ACC112 (cell line): ENCODE measurements at regions not wholly inside any gene's neighbourhood (a gene's known extent, or its start where the extent isn't known, plus 50 kb on each side); places are given as distances from the start of the nearest gene placed in this dataset.
"Not testable (repeated sequence)": the region's sequence is repeated elsewhere in the genome, so short reads cannot be mapped to it uniquely, and the experiment has no call there.

Experiments
- H2AFZ ChIP-seq: fragments of 200-600 bp; sonication (generic); one replicate; pipeline ENCODE4 v1.6.0; 2017; ENCODE audit warnings: antibody characterized with exemption, low read length; ENCODE audit not compliant: unreplicated experiment
- H3K27ac ChIP-seq: fragments of 200-600 bp; sonication (generic); 2 replicates; pipeline ENCODE4 v1.5.1; 2014; ENCODE audit warnings: low read depth, mild to moderate bottlenecking, antibody characterized with exemption, low read length, moderate library complexity
- H3K27me3 ChIP-seq: fragments of 200-600 bp; sonication (generic); 2 replicates; pipeline ENCODE4 v1.6.1; 2014; ENCODE audit warnings: mild to moderate bottlenecking, antibody characterized with exemption, low read length, moderate library complexity, mixed read lengths; ENCODE audit not compliant: insufficient read depth
- H3K36me3 ChIP-seq: fragments of 200-600 bp; sonication (generic); 2 replicates; pipeline ENCODE4 v1.6.1; 2016; ENCODE audit warnings: mild to moderate bottlenecking, antibody characterized with exemption, low read length, moderate library complexity, mixed read lengths; ENCODE audit not compliant: insufficient read depth
- H3K4me1 ChIP-seq: fragments of 200-600 bp; sonication (generic); one replicate; pipeline ENCODE4 v1.6.1; 2016; ENCODE audit warnings: low read length, mixed read lengths; ENCODE audit not compliant: insufficient read depth, unreplicated experiment, control insufficient read depth
- H3K4me3 ChIP-seq: fragments of 200-600 bp; sonication (generic); 2 replicates; pipeline ENCODE4 v1.5.1; 2014; ENCODE audit warnings: mild to moderate bottlenecking, low read depth, low read length
- H3K79me2 ChIP-seq: fragments of 200-600 bp; sonication (generic); one replicate; pipeline ENCODE4 v1.6.0; 2016; ENCODE audit warnings: low read length; ENCODE audit not compliant: control insufficient read depth, unreplicated experiment, insufficient read depth

DNA sequence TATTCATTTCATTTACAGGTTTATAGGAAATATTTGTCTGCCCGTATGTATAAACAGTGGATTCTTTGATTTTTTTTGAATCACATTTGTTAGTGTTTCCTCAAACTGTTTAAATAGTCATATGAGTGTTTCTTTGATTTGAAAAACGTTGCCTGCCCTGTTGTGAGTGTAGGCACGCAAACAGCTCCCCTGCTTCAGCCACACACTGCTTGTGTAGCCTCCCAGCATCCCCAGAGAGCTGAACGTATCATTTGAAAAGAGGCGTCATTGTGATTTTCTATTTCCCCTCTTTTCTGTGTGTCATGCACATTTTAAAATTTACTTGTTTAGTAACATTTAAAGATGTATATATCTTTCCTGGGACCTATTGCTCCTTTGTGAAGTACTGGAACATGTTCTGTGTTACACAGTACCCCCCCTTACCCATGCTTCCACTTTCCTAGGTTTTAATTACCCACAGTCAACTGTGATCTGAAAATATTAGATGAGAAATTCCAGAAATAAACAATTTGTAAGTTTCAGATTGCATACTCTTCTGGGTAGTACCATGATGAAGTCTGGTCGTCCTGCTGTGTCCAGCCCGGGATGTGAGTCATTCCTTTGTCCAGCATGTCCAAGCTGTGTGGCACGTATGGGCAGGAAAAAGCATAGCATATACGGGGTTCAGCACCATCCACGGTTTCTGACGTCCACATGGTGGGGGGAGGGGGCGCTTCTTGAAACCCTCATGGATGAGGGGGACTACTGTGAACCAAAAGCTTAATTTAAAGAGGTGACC is 78.7 kb downstream of the NPIPB11 start:
- H3K36me3 ChIP-seq, H3K79me2 ChIP-seq, H3K4me1 ChIP-seq, H2AFZ ChIP-seq, H3K27me3 ChIP-seq, H3K4me3 ChIP-seq, H3K27ac ChIP-seq: not testable (repeated sequence)

DNA sequence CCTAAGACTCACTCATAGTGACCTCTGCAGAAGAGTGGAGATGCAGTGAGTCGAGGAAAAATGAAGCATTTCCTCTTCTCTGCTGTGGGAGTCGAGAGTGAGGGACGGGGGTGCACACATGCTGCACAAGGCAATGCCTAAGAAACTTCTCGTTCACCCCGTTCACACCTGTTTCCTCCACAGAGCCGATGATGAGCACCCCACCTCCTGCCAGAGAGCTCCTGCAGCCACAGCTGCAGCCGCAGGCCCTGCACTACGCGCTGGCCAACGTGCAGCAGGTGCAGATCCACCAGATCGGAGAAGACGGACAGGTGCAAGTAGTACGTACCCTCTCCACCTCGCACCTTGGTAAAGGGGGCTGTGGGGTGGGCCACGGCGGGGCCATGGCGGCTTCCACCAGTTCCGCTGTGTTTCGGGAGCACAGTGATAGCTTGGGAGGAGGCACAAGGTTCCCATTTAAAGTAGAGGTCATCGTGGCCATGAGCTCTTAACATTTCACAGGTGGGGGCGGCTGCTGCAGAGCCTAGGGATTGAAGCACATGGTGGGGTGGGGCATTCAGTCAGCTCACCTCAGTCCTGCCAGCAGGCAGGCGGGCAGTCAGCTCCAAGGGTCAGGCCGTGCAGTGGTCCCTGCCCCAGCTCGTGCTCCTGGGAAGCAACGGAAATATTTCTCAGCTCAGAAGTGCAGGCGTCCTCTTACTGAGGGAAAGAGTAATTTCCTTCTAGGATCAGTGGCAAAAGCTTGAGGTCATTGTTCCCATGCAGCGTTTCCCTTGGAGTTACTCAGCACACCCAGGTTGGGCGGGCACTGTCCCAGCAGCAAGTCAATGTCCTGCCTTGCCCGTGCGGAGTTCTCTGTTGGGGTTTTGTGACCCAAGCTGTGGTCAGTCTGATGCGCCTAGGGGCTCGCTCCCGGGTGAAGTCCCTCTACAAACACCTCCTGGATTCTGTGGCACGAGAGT is 80.1 kb downstream of the NPIPB11 start:
- not testable (repeated sequence) for H2AFZ ChIP-seq, H3K36me3 ChIP-seq, H3K27me3 ChIP-seq, H3K4me1 ChIP-seq, H3K79me2 ChIP-seq, H3K27ac ChIP-seq, H3K4me3 ChIP-seq

- not testable (repeated sequence) for H3K4me1 ChIP-seq, H3K79me2 ChIP-seq, H3K27ac ChIP-seq, H3K4me3 ChIP-seq, H3K36me3 ChIP-seq, H3K27me3 ChIP-seq, H2AFZ ChIP-seq
Observed at GRCh38 chr16:29323725-29324124, 82.8 kb downstream of the NPIPB11 start.

- Histone ChIP-seq H3K4me1 (peaks cover 9% of the 10 kb centered on the region), H3K27ac (no peak overlapping the region), H3K4me3 (no peak overlapping the region), H2AFZ (no peak overlapping the region), H3K79me2 (no peaks in the 10 kb centered on the region), H3K27me3 (no peaks in the 10 kb centered on the region), H3K36me3 (no peaks in the 10 kb centered on the region)
Observed at GRCh38 chr16:29321585-29321984, 84.9 kb downstream of the NPIPB11 start.

DNA sequence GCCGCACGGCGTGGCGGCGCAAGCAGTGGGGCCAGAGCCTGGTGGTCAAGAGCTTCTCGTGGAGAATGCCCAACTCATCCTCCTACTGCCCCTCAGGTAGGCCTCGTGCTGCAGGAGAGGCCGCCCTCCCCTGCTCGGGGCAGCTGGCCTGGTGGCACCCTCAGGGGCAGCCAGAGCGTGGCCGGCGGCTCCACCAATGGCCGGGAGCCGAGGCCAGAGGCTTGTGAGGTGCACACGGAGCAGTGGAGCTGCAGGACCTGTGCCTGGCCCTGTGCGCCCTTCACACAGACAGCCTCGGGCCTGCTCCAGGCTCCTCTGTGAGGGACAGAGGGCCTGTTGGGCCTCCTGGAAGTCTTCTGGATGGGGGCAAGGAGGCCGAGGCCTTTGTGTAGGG is 85.5 kb downstream of the NPIPB11 start:
- no peak overlapping the region for H3K27ac ChIP-seq
- no peak overlapping the region for H2AFZ ChIP-seq
- no peaks in the 10 kb centered on the region for H3K79me2 ChIP-seq
- peaks cover 9% of the 10 kb centered on the region for H3K4me1 ChIP-seq
- H3K36me3 ChIP-seq = no peaks in the 10 kb centered on the region
- no peaks in the 10 kb centered on the region for H3K27me3 ChIP-seq
- no peak overlapping the region for H3K4me3 ChIP-seq

DNA sequence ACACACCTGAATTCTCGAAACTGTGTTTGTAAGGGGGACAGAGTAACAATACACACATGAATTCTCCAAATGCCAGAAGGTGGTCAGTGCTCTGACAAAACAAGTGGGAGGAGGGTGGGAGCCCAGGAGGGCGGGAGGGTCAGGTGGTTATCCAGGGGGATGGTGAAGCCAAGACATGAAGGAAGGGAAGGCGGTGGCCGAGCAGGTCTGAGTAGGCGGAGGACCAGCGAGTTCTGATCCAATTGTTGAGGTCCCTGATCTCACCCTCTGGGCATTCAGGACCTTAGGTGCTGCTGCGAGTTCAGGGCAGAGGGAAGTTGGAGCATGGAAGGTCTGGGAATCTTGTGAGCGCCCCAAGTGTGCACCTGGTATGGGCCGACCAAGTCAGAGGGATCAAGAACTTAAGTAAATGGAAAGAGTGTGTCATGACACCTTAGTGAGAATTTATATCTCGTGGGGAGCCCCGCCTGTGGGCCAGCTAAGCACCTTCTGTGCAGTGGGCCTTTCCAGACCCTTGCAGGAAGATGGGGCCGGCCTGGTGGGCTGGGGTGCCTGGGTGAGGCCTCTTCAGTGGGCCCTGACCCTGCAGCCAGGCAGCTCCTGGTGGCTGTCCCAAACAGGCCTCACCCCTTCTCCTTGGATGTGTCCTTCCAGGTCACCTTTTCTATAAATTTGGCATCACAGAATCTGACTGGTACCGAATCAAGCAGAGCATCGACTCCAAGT is 86.1 kb downstream of the NPIPB11 start:
- no peak overlapping the region for H3K4me3 ChIP-seq
- peaks cover 15% of the 10 kb centered on the region for H3K4me1 ChIP-seq
- no peaks in the 10 kb centered on the region for H3K79me2 ChIP-seq
- H3K36me3 ChIP-seq = no peaks in the 10 kb centered on the region
- H2AFZ ChIP-seq = no peak overlapping the region
- no peaks in the 10 kb centered on the region for H3K27me3 ChIP-seq
- H3K27ac ChIP-seq = no peak overlapping the region

DNA sequence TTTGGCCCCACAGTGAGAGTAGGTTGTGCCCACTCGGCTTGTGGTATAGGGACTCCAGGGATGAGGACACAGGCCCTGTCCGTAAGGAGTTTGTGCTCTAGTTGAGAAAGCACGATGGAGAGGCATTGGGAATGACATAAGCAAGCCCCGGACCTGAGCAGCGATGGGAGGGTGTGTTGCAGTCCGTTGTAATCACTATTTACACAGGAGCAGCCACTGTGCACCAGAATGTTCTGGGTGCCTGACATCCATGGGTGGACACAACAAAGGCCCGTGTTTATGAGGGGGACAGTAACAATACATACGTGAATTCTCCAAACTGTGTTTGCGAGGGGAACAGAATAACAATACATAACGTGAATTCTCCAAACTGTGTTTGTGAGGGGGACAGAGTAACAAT is 86.8 kb downstream of the NPIPB11 start:
- peaks cover 15% of the 10 kb centered on the region for H3K4me1 ChIP-seq
- no peak overlapping the region for H3K27ac ChIP-seq
- no peak overlapping the region for H3K4me3 ChIP-seq
- H2AFZ ChIP-seq = no peak overlapping the region
- H3K27me3 ChIP-seq = no peaks in the 10 kb centered on the region
- no peaks in the 10 kb centered on the region for H3K79me2 ChIP-seq
- no peaks in the 10 kb centered on the region for H3K36me3 ChIP-seq

DNA sequence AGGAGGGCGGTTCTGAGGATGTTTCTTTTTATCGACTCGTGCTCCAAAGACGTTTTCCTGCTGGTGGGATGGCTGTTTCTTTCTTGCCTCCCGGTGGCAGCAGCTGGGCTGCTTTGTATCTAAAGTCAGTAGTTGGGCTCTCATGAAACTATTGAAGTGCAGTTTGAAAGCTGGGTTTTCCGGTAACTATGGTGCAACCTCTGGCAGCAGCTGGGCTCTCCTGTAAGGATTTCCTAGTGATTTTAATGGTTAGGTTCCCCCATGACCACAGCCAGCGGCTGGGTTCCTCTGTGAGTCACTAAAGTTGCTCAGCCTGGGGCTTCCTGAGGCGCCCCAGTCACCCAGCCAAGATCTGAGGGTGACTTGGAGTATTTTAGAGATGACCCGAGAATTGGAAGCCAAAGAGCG is 87.9 kb downstream of the NPIPB11 start:
- Histone ChIP-seq H3K27ac (peak overlapping the region; percentile 67), H3K4me1 (peaks cover 15% of the 10 kb centered on the region), H2AFZ (peak overlapping the region; percentile 65)
- H3K4me3 ChIP-seq, H3K36me3 ChIP-seq, H3K27me3 ChIP-seq, H3K79me2 ChIP-seq: not testable (repeated sequence)

DNA sequence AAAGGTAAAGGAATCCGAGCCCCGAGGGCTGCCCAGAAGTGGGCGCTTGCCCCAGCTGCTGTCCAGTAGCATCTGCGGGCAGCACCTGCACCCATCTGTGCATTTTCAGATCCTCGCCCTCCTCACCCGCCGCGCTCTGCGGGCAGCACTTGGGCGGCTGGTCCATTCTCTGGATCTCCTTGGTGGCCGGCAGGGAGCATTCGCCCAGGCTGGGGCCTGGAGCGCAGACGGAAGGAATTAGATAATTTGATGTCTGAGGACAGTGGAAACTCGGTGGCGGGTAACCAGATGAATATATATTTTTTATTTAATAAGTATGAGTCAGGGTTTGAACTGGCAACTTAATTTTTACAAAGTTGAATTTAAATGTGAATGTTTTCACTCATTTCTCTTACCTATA is 88.5 kb downstream of the NPIPB11 start:
- Histone ChIP-seq H3K79me2 (no peaks in the 10 kb centered on the region), H2AFZ (no peak overlapping the region), H3K27me3 (no peaks in the 10 kb centered on the region), H3K4me3 (no peak overlapping the region), H3K27ac (peak overlapping the region; percentile 67; the same call in 1 of the 2 replicates), H3K4me1 (peaks cover 15% of the 10 kb centered on the region), H3K36me3 (no peaks in the 10 kb centered on the region)

DNA sequence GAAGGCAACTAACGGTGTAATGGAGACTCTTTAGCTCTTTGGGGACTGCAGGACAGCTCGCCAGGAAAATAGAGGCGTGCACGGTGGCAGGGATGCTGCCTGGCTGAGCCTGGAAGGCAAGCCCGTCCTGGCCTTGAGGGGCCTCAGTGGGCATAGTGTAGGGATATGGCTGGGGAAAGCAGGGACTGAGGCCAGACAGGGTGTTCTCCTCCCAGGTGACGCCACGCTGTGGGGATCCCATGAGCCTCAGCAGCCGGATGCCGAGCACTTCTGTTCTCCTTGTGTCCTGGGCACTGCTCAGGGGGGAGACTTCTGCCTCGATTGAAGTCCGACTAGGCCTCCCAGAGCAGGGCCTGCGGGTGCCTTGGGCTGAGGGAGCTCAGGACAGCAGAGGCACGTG is 89.2 kb downstream of the NPIPB11 start:
- Histone ChIP-seq H3K36me3 (no peaks in the 10 kb centered on the region), H3K4me1 (peaks cover 15% of the 10 kb centered on the region), H3K4me3 (no peak overlapping the region), H3K79me2 (no peaks in the 10 kb centered on the region), H3K27me3 (no peaks in the 10 kb centered on the region), H2AFZ (no peak overlapping the region), H3K27ac (no peak overlapping the region)
